HepG2 (cell line): ENCODE measurements at regions not wholly inside any gene's neighbourhood (a gene's known extent, or its start where the extent isn't known, plus 50 kb on each side); places are given as distances from the start of the nearest gene placed in this dataset.

Source experiments
- CCAR2 ChIP-seq: fragments of 200-400 bp; formaldehyde crosslinking; optimal IDR thresholded peaks from 2 replicates; pipeline ENCODE3; 2018; ENCODE audit warnings: low read depth, mild to moderate bottlenecking, low read length, moderate library complexity
- HMGXB4 ChIP-seq, 2 experiments: sonication (generic) in 1 of 2; formaldehyde crosslinking in 1 of 2; IDR thresholded peaks; 2 replicates each; pipeline versions ENCODE4 v1.4.0 to v1.6.1; 2018 to 2020; ENCODE audit warnings: missing genetic modification reagents in 2 of 2, borderline replicate concordance in 1 of 2, low read depth in 1 of 2, mild to moderate bottlenecking in 1 of 2, missing biosample characterization in 1 of 2
- SNAI1 ChIP-seq: sonication (generic); formaldehyde crosslinking; IDR thresholded peaks from 2 replicates; pipeline ENCODE4 v1.5.0; 2020; ENCODE audit warnings: mild to moderate bottlenecking, missing genetic modification reagents, borderline replicate concordance
- YY1 ChIP-seq: IDR thresholded peaks from 2 replicates; pipeline ENCODE4 v1.6.1; 2011; ENCODE audit warnings: low read length, low read depth, moderate library complexity, mild to moderate bottlenecking; ENCODE audit not compliant: insufficient read depth, insufficient replicate concordance
- ZNF772 ChIP-seq: sonication (generic); formaldehyde crosslinking; IDR thresholded peaks from 2 replicates; pipeline ENCODE4 v1.5.0; 2020; ENCODE audit warnings: mild to moderate bottlenecking, missing genetic modification reagents

- TF ChIP-seq ZNF772 (CRISPR knock-in tag) (no peak), SNAI1 (CRISPR knock-in tag) (no peak), HMGXB4 (CRISPR knock-in tag; IDR thresholded peaks at IDR 0.05; ENCODE audit: borderline replicate concordance in 1 of 2, low read depth in 1 of 2) (no peak), YY1 (no peak), CCAR2 (no peak)
These were observed 1366.2 kb downstream of the PLA2G4A start for GRCh38 chr1:188194916-188195315.
